Endothelial cell of umbilical vein (primary cell): ENCODE measurements at regions not wholly inside any gene's neighbourhood (a gene's known extent, or its start where the extent isn't known, plus 50 kb on each side); places are given as distances from the start of the nearest gene placed in this dataset. TPM values are rescaled to one million over a fixed set of nuclear protein-coding genes. Genes with fewer than 3 reads are reported as not detected.

ENCODE experiments used
- BruUV-seq: library from RNA; stranded (reverse); fragments of 400-500 nt; replicated peaks from 2 replicates; lab custom pipeline; 2021; lab: Mats Ljungman, UMichigan
- CTCF ChIA-PET: fragments of 300-600, 350-600 bp; sonication (Branson Sonifier 250); formaldehyde crosslinking; loops from one replicate; lab custom pipeline; 2021; ENCODE audit warnings: antibody characterized with exemption, inconsistent platforms; lab: Charles Lee
- POLR2A ChIA-PET: fragments of 300-600, 350-600 bp; sonication (Branson Sonifier 250); formaldehyde crosslinking; loops from one replicate; lab custom pipeline; 2021; ENCODE audit warnings: antibody characterized with exemption, inconsistent platforms; lab: Charles Lee
- DNase-seq: peaks from one replicate; pipeline ENCODE4 v3.0.0-alpha.2; 2011; ENCODE audit warnings: low read depth, low spot score
- FAIRE-seq: peaks from 2 replicates; lab custom pipeline; 2011; peaks lifted over from hg19 to GRCh38; lab: Jason Lieb, UNC
- H2AFZ ChIP-seq: 2 replicates; pipeline ENCODE4 v1.6.0; 2012; ENCODE audit warnings: low read depth, low read length, control low read depth, inconsistent platforms
- H3K27ac ChIP-seq: 2 replicates; pipeline ENCODE4 v1.5.1; 2011; ENCODE audit warnings: low read depth, mild to moderate bottlenecking, control low read depth, low read length, moderate library complexity; ENCODE audit not compliant: insufficient read depth
- H3K27me3 ChIP-seq, 2 experiments: 2 replicates each; pipeline versions ENCODE4 v1.6.0 to v1.6.1; 2011; ENCODE audit warnings: low read length in 2 of 2, mixed read lengths in 1 of 2; ENCODE audit not compliant: control insufficient read depth in 2 of 2, insufficient read depth in 2 of 2
- H3K36me3 ChIP-seq, 2 experiments: 2 replicates in 1 of 2; 3 replicates in 1 of 2; pipeline ENCODE4 v1.5.1; 2011; ENCODE audit warnings: low read length in 2 of 2, mild to moderate bottlenecking in 1 of 2, moderate library complexity in 1 of 2; ENCODE audit not compliant: control insufficient read depth in 2 of 2, insufficient read depth in 2 of 2; ENCODE audit errors: extremely low read depth in 1 of 2
- H3K4me1 ChIP-seq: 3 replicates; pipeline ENCODE4 v1.5.1; 2011; ENCODE audit warnings: mild to moderate bottlenecking, low read length; ENCODE audit not compliant: control insufficient read depth, insufficient read depth; ENCODE audit errors: extremely low read depth
- H3K4me2 ChIP-seq: 2 replicates; pipeline ENCODE4 v1.6.1; 2011; ENCODE audit warnings: low read length, control low read depth, mixed read lengths; ENCODE audit not compliant: insufficient read depth
- H3K4me3 ChIP-seq, 3 experiments: fragments of 200-600 bp in 1 of 3; sonication (generic), shearing (Covaris generic) in 1 of 3; replicated peaks in 1 of 3; 2 replicates each; pipeline ENCODE4 v1.5.1; 2011 to 2016; ENCODE audit warnings: control low read depth in 3 of 3, low read length in 3 of 3, mild to moderate bottlenecking in 2 of 3, inconsistent platforms in 1 of 3, low read depth in 1 of 3, moderate library complexity in 1 of 3; ENCODE audit not compliant: insufficient read depth in 1 of 3
- H3K79me2 ChIP-seq: 2 replicates; pipeline ENCODE4 v1.6.0; 2012; ENCODE audit warnings: low read length, inconsistent platforms; ENCODE audit not compliant: control insufficient read depth, insufficient read depth
- H3K9ac ChIP-seq: replicated peaks from 2 replicates; pipeline ENCODE3; 2011; ENCODE audit warnings: low read length, control low read depth; ENCODE audit not compliant: insufficient read depth; ENCODE audit errors: extremely low read depth
- H3K9me1 ChIP-seq: replicated peaks from 3 replicates; pipeline ENCODE4 v1.6.0; 2011; ENCODE audit warnings: mild to moderate bottlenecking, low read length; ENCODE audit not compliant: control insufficient read depth, insufficient read depth; ENCODE audit errors: extremely low read depth
- H3K9me3 ChIP-seq: replicated peaks from 2 replicates; pipeline ENCODE4 v1.5.1; 2012; ENCODE audit warnings: low read length, inconsistent platforms; ENCODE audit not compliant: control insufficient read depth, insufficient read depth
- H4K20me1 ChIP-seq: replicated peaks from 2 replicates; pipeline ENCODE3; 2011; ENCODE audit warnings: mild to moderate bottlenecking, low read length; ENCODE audit not compliant: control insufficient read depth, insufficient read depth; ENCODE audit errors: extremely low read depth
- EZH2 ChIP-seq: IDR thresholded peaks from 2 replicates; pipeline ENCODE4 v1.6.1; 2012; ENCODE audit warnings: borderline replicate concordance, low read depth, mild to moderate bottlenecking, moderate library complexity, low read length, inconsistent platforms; ENCODE audit not compliant: severe bottlenecking
- FOS ChIP-seq: IDR thresholded peaks from 2 replicates; pipeline ENCODE4 v1.6.1; 2011; ENCODE audit warnings: mild to moderate bottlenecking, low read length, moderate library complexity, borderline replicate concordance; ENCODE audit not compliant: insufficient read depth
- JUN ChIP-seq: IDR thresholded peaks from 2 replicates; pipeline ENCODE4 v1.6.1; 2011; ENCODE audit warnings: borderline replicate concordance, low read depth; ENCODE audit not compliant: insufficient read length, insufficient read depth
- dilution Hi-C: fragments of 300-500 bp; cut with MboI; formaldehyde crosslinking; loops from one replicate; pipeline ENCODE4 v1.15.0; 2019; ENCODE audit warnings: low sequenced_read_pairs; ENCODE audit not compliant: extremely low pct_ligation_motif_present
- intact Hi-C: fragments of 100-400 bp; cut with micrococcal nuclease; formaldehyde crosslinking; loops from one replicate; pipeline ENCODE4 v1.10.0; 2022
- small RNA-seq: library from RNA; depleted of rRNA; stranded (forward); fragments of <200 nt; gene quantifications from one replicate; pipeline ENCODE3, GENCODE V24; 2012; ENCODE audit warnings: low replicate concordance, low read depth; ENCODE audit not compliant: insufficient read depth, insufficient read length

DNA sequence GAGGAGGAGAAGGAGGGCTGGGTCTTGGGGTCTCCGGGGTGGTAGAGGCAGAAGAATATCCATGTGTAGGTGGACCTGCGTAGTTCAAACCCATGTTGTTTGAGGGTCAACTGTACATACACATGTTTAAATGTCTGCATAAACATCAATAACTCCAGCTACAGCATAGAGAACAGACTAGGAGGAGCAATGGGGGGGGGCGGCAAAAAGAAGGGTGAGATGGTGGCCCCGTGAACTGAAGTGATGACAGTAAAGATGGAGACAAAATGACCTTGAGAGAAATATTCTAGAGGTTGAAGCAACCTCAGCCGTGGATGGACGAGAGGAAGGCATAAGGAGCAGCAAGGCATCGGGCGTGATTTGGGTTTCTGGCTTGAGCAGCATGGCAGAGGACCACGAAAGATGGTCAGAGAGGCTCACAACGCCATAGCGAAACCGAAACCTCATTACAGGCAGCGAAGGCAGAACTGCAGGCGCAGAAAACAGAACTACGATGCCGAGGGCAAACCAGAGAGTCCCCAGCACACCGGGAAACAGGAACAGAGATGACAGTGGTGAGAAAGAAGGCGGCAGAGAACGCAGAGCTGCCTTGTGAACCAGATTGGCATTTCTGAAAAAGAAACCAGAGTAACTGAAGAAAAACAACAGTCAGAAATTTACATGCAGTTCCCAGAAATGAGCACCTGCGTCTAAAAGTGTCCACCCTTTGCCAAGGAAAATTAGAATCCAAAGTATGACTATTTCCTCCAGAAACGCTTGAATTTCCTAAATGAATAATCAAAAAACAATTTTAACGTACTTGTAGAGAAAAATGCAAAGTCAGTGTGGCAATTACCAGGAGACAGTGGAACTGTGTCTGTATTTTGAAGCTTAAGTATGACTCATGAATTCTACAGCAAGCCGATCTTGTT is 50.3 kb upstream of the ENPP6 start:
- no peaks in the 10 kb centered on the region for H3K79me2 ChIP-seq
- no peaks in the 10 kb centered on the region for H3K27me3 ChIP-seq
- DNase-seq (peak; percentile 84), FAIRE-seq (peak; percentile 98)
- H3K4me3 ChIP-seq: peak overlapping the region in 2 of 3 experiments; percentile 13 to 22
- dilution Hi-C loops (no loop called here), intact Hi-C loops (loop anchor here (1.0 to 5.0 kb wide), 4 partner anchors 42 to 739 kb away; no protein-coding TSS in a partner anchor)
- no peaks in the 10 kb centered on the region for H3K9me3 ChIP-seq
- H3K27ac ChIP-seq: peak overlapping the region; percentile 64
- no peaks in the 10 kb centered on the region for H3K9me1 ChIP-seq
- H3K9ac ChIP-seq: peak overlapping the region; percentile 62
- no peaks in the 10 kb centered on the region for H4K20me1 ChIP-seq
- TSS peak; percentile 22 for BruUV-seq
- ChIA-PET POLR2A (interaction anchor here (0.5 to 0.9 kb wide), 3 partner anchors 144 to 270 kb away, joined by 3 read pairs; partner anchors contain the start of gene IRF2), CTCF (interaction anchor here (1.0 to 1.4 kb wide), 4 partner anchors 8 to 381 kb away, joined by 3 to 5 read pairs (median 4); partner anchors contain the start of genes CASP3 and PRIMPOL)
- TF ChIP-seq JUN: peak; percentile 76
- no peak for TF ChIP-seq EZH2
- peak; percentile 71 for TF ChIP-seq FOS
- peak overlapping the region; percentile 88 for H2AFZ ChIP-seq
- H3K4me2 ChIP-seq: peak overlapping the region; percentile 82
- H3K4me1 ChIP-seq: peaks cover 23% of the 10 kb centered on the region
- no peaks in the 10 kb centered on the region for H3K36me3 ChIP-seq

Small RNA genes lying in the stretch of these regions (small RNA-seq; reads per million reads assigned to genes)
- gene RN7SL28P: not detected
